Aorta (tissue), 5 donors: ENCODE measurements at regions not wholly inside any gene's neighbourhood (a gene's known extent, or its start where the extent isn't known, plus 50 kb on each side); places are given as distances from the start of the nearest gene placed in this dataset.
"Not testable (repeated sequence)": the region's sequence is repeated elsewhere in the genome, so short reads cannot be mapped to it uniquely, and the experiment has no call there.

ENCODE experiments used
- ATAC-seq: fragments of 200-7000 bp; cut with Tn5 transposase; one replicate; pipeline ENCODE4 v1.9.1; 2022; ENCODE audit warnings: moderate library complexity; ENCODE audit not compliant: low FRiP score
- DNase-seq, 2 donors: peaks; one replicate each; pipeline ENCODE4 v3.0.0-alpha.2; 2020
- H3K27ac ChIP-seq, 2 donors: one replicate each; pipeline ENCODE4 v1.5.1; 2013; ENCODE audit warnings: low read length in 2 of 2, mild to moderate bottlenecking in 2 of 2, moderate library complexity in 2 of 2, control low read depth in 1 of 2, inconsistent platforms in 1 of 2, low read depth in 1 of 2
- H3K27me3 ChIP-seq, 2 donors: one replicate each; pipeline ENCODE4 v1.6.1; 2013; ENCODE audit warnings: control low read depth in 1 of 2, low read length in 1 of 2, mild to moderate bottlenecking in 1 of 2, moderate library complexity in 1 of 2; ENCODE audit not compliant: insufficient read depth in 2 of 2, control insufficient read depth in 1 of 2
- H3K36me3 ChIP-seq, 2 donors: one replicate each; pipeline ENCODE4 v1.6.1; 2013; ENCODE audit warnings: control low read depth in 1 of 2, low read length in 1 of 2, mild to moderate bottlenecking in 1 of 2; ENCODE audit not compliant: insufficient read depth in 2 of 2, control insufficient read depth in 1 of 2
- H3K4me1 ChIP-seq, 2 donors: one replicate each; pipeline ENCODE4 v1.6.1; 2013; ENCODE audit warnings: low read length in 2 of 2, control low read depth in 1 of 2, mild to moderate bottlenecking in 1 of 2, moderate library complexity in 1 of 2; ENCODE audit not compliant: insufficient read depth in 2 of 2, control insufficient read depth in 1 of 2
- H3K4me3 ChIP-seq, 2 donors: one replicate each; pipeline ENCODE4 v1.5.1; 2013; ENCODE audit warnings: low read length in 2 of 2, control low read depth in 1 of 2, mild to moderate bottlenecking in 1 of 2
- H3K9me3 ChIP-seq: one replicate; pipeline ENCODE4 v1.6.1; 2013; ENCODE audit warnings: mild to moderate bottlenecking, low read length; ENCODE audit not compliant: control insufficient read depth
- WGBS, 2 donors: extraction: QIAGEN DNeasy Blood & Tissue Kit; methylation state at CpG; one replicate each; pipeline ENCODE4 v1.1.7; 2013; 5-methylcytosine and 5-hydroxymethylcytosine counted together
- intact Hi-C, 2 donors: fragments of 100-400 bp; cut with DNase I; formaldehyde crosslinking; loops; one replicate each; pipeline versions ENCODE4 v1.14.2 to v1.15.0; 2022
- donor health status: healthy with polysubstance abuse.
- donor health status: Bipolar disorder and iron deficiency.
- donor health status: DM: no; HTN: no; CAD: no.
- donor health status: DM: no; HTN: no; CAD: no.
- donor health status: DM: yes; HTN: yes; CAD: no.

DNA sequence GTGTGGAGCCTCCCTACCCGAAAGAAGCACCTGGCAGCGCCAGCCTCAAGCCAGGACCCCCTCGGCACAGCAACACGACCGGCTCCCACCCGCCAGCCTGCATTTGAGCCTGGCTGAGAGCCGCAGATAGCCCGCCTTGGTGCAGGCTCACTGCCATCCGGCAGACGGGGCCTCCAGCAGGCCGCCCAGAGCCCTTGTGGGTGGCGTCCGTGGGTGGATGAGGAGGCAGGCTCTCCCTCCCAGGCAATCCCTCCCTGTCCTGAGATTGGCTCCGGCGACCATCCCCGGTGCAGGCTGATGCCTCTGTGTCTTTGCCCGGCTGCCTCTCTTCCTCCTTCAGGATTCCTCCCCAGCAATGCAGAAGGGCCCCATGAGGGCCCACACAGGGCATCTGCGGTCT is 1527.9 kb downstream of the BRD1 start:
- H3K27me3 ChIP-seq = no peaks in the 10 kb centered on the region
- no peak overlapping the region for H3K4me3 ChIP-seq
- intact Hi-C loops = no loop called here
- WGBS, 2 donors = 78 to 84% methylated on average over 18 of the region's 18 CpGs
- no peaks in the 10 kb centered on the region for H3K9me3 ChIP-seq
- DNase-seq (peak in 1 of 2 donors; percentile 59), ATAC-seq (no peak)
- no peak overlapping the region for H3K27ac ChIP-seq
- H3K4me1 ChIP-seq = no peaks in the 10 kb centered on the region
- no peaks in the 10 kb centered on the region for H3K36me3 ChIP-seq

DNA sequence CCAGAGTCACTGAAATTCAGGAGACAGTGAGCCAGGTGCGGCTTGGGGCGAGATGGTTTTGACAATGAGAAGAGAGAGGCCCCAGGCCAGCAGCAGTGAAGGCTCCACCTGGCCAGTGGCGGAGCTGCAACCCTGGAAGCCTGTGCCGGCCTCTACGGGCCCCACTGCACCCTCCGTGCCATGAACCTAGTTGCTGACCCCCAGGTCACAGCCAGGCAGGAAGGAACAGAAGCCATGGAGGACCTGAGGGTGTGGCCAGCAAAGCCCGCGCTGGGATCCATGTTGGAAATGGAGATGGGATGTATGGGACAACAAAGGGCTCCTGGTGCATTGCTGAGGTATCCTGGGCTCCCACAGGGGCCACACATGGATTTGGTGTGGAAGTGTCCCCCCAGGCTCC is 1528.5 kb downstream of the BRD1 start:
- intact Hi-C loops = no loop called here
- no peaks in the 10 kb centered on the region for H3K9me3 ChIP-seq
- no peaks in the 10 kb centered on the region for H3K4me1 ChIP-seq
- DNase-seq = no peak
- no peak for ATAC-seq
- no peaks in the 10 kb centered on the region for H3K36me3 ChIP-seq
- H3K4me3 ChIP-seq = no peak overlapping the region
- WGBS, 2 donors = 84 to 86% methylated on average over 8 of the region's 8 CpGs
- no peaks in the 10 kb centered on the region for H3K27me3 ChIP-seq
- H3K27ac ChIP-seq = no peak overlapping the region

GRCh38 chr22:48297296-48297695 is 1530.4 kb downstream of the BRD1 start:
- Histone ChIP-seq H3K27me3 (no peaks in the 10 kb centered on the region), H3K4me1 (no peaks in the 10 kb centered on the region), H3K36me3 (no peaks in the 10 kb centered on the region), H3K4me3 (no peak overlapping the region), H3K27ac (no peak overlapping the region), H3K9me3 (no peaks in the 10 kb centered on the region)
- no peak for ATAC-seq
- no peak for DNase-seq
- intact Hi-C loops = no loop called here
- WGBS, 2 donors = 50 to 70% methylated on average over 6 to 7 of the region's 7 CpGs

GRCh38 chr22:48289954-48290353 is 1527.5 kb downstream of the TBC1D22A start:
- DNase-seq, intact Hi-C loops: not testable (repeated sequence)

GRCh38 chr22:48288376-48288940 is 1526.0 kb downstream of the TBC1D22A start:
- ATAC-seq (no peak), DNase-seq (no peak)
- H3K27me3 ChIP-seq = no peaks in the 10 kb centered on the region
- H3K4me1 ChIP-seq = no peaks in the 10 kb centered on the region
- intact Hi-C loops = no loop called here
- 56 to 70% methylated on average over 3 of the region's 3 CpGs for WGBS, 2 donors
- H3K36me3 ChIP-seq = no peaks in the 10 kb centered on the region
- no peak overlapping the region for H3K27ac ChIP-seq
- H3K9me3 ChIP-seq = peaks cover 7% of the 10 kb centered on the region
- no peak overlapping the region for H3K4me3 ChIP-seq

More at GRCh38 chr22:48289954-48290353, 1527.5 kb downstream of the TBC1D22A start:
- H3K27ac ChIP-seq, H3K4me1 ChIP-seq, H3K4me3 ChIP-seq, H3K9me3 ChIP-seq, H3K36me3 ChIP-seq, H3K27me3 ChIP-seq, ATAC-seq: not testable (repeated sequence)
- WGBS, 2 donors = 37 to 39% methylated on average over 2 of the region's 2 CpGs

DNA sequence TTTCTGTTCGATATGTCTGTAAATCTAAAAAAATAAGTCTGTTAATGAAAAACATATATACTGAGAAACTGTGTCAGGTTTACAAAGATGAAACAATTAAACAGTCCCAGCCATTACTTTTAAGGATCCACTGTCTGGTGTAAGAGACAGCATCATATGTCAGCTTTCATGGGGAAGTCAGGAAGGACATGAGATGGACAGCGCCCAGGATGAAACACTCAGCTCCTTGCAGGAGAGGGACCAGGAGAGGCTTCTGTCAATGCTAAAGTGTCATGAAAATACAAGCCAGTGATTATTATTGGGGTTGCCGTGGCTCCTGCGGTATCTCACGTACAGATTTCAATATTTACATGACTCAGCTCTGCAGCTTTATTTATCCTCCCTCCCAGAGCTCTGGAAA is 1524.6 kb downstream of the TBC1D22A start:
- H3K36me3 ChIP-seq = no peaks in the 10 kb centered on the region
- no peaks in the 10 kb centered on the region for H3K4me1 ChIP-seq
- H3K4me3 ChIP-seq = no peak overlapping the region
- ATAC-seq (no peak), DNase-seq (no peak)
- peaks cover 7% of the 10 kb centered on the region for H3K9me3 ChIP-seq
- 61 to 64% methylated on average over 5 of the region's 5 CpGs for WGBS, 2 donors
- intact Hi-C loops = no loop called here
- H3K27ac ChIP-seq = no peak overlapping the region
- H3K27me3 ChIP-seq = no peaks in the 10 kb centered on the region

GRCh38 chr22:48284671-48285070 is 1522.2 kb downstream of the TBC1D22A start:
- intact Hi-C loops = no loop called here
- WGBS, 2 donors = 84 to 87% methylated on average over 4 of the region's 4 CpGs
- H3K27me3 ChIP-seq = no peaks in the 10 kb centered on the region
- H3K36me3 ChIP-seq = no peaks in the 10 kb centered on the region
- H3K4me1 ChIP-seq = no peaks in the 10 kb centered on the region
- DNase-seq = no peak
- no peak overlapping the region for H3K4me3 ChIP-seq
- ATAC-seq = no peak
- H3K27ac ChIP-seq = no peak overlapping the region
- H3K9me3 ChIP-seq = peaks cover 6% of the 10 kb centered on the region

DNA sequence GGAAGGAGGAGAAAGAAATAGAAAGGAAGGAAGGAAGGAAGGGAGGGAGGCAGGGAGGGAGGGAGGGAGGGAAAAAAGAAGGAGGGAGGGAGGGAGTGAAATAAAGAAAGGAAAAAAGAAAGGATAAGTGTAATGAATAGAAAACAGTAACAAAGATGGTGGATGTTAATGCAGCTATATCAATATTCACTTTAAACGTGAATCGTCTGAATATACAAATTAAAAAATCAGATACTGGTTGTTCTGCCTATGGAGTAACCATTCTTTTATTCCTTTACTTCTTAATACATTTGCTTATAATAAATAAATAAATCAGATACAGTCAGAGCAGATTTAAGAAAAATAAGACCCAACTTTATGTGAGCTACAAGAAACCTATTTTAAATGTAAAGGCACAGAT is 1520.4 kb downstream of the TBC1D22A start:
- H3K27me3 ChIP-seq = no peaks in the 10 kb centered on the region
- intact Hi-C loops = no loop called here
- ATAC-seq (no peak), DNase-seq (no peak)
- H3K36me3 ChIP-seq = no peaks in the 10 kb centered on the region
- H3K27ac ChIP-seq = no peak overlapping the region
- H3K9me3 ChIP-seq = no peaks in the 10 kb centered on the region
- 89 to 99% methylated on average over 2 of the region's 2 CpGs for WGBS, 2 donors
- no peak overlapping the region for H3K4me3 ChIP-seq
- H3K4me1 ChIP-seq = no peaks in the 10 kb centered on the region

DNA sequence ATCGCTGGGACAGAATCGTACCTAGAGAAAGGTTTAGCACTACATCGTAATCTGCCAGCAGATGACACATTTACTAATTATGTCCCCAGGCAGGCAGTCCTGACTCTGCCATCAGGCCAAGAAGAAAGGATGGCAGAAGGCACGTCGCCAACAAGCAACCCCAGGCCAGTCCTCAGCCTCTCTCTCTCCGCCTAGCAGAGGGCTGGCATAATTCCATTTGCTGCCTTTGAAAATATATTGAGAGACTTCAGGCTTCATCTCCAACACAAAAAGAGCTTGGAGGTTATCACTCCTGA is 1517.0 kb downstream of the TBC1D22A start:
- intact Hi-C loops = no loop called here
- H3K4me3 ChIP-seq = no peak overlapping the region
- H3K27ac ChIP-seq = no peak overlapping the region
- H3K9me3 ChIP-seq = no peaks in the 10 kb centered on the region
- DNase-seq (no peak), ATAC-seq (no peak)
- H3K4me1 ChIP-seq = no peaks in the 10 kb centered on the region
- no peaks in the 10 kb centered on the region for H3K27me3 ChIP-seq
- no peaks in the 10 kb centered on the region for H3K36me3 ChIP-seq
- 53 to 58% methylated on average over 6 of the region's 6 CpGs for WGBS, 2 donors
